NCI-H69 (cell line): ENCODE measurements at regions not wholly inside any gene's neighbourhood (a gene's known extent, or its start where the extent isn't known, plus 50 kb on each side); places are given as distances from the start of the nearest gene placed in this dataset.
"Not testable (repeated sequence)": the region's sequence is repeated elsewhere in the genome, so short reads cannot be mapped to it uniquely, and the experiment has no call there.

Source experiments
- DNase-seq: peaks from one replicate; lab custom pipeline; 2025; lab: John Stamatoyannopoulos, UW

DNA sequence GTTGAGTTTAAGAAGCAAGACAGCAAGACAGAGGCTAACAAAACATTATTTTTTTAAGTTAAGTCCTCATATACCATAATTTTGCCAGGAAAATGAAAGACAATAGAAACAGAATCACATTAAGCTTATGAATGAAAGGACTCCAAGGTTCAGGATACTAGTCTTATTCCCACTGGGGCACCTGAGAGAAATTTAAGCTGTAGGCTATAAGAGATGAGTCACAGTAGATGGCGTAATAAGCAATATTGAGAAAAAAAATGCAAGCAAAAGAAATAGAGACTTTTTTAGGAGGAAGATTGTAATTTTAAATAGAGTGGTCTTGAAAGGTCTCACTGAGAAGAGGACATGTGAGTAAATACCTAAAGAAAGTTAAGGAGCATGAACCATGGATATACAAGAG lies 57.1 kb upstream of the KIF2B start:
- no peak for DNase-seq

DNA sequence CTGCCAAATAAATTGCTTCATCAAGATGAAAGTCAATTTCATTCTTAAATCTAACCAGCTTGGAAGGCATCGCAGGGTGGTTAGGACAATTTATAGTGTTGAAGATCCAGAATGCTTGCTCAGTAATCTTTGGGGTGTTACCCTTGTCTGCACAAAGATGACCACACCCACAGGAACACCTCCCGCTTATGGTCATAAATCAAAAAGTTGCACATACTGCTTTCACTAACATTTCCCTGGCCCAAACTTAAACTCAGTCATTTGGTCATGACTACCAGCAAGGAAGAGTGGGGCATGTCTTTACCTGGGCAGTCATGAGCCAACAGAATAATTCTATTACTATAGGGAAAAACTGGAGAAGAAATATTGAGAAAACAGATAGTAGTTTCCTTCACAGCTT lies 57.6 kb upstream of the KIF2B start:
- DNase-seq = no peak

DNA sequence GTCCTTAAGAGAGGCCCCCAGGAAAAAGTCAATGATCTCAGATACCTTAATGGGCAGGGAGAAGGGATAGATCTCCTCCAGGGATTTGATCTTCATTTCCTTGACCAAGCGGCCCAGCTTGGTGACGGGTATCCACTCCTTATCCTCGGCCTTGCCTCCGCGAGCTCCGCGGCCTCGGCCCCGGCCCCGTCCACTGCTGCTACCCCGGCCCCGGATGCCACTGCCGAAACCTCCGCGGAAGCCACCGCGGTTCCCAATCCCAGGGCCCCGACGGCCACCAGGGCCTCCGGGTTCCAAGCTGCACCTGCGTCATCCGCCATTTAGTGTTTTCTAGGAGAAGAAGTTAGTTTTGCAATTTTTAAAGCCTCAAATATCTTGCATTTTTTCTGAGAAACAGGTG lies 65.2 kb upstream of the KIF2B start:
- no peak for DNase-seq

- DNase-seq = not testable (repeated sequence)
Observed at GRCh38 chr17:53757116-53757515, 65.6 kb upstream of the KIF2B start.

DNA sequence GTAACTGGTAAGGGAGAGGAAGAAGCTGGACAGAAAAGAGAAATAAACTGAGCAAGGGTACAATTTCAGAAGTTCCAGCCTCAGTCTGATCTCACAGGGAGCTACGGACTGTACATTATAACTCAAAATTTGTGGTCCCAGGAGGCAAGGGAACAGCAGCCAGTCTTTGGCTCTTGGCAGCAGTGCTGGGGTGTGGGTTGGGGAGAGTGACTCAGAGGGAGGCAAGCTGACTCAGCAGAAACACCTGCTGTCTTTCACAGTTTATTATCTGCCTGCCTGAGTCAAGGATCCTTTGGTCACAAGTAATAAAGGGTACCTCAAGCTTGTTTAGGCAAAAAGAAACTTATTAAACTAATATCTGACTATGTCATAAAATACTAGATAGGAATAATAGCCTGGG lies 73.5 kb upstream of the KIF2B start:
- no peak for DNase-seq

DNA sequence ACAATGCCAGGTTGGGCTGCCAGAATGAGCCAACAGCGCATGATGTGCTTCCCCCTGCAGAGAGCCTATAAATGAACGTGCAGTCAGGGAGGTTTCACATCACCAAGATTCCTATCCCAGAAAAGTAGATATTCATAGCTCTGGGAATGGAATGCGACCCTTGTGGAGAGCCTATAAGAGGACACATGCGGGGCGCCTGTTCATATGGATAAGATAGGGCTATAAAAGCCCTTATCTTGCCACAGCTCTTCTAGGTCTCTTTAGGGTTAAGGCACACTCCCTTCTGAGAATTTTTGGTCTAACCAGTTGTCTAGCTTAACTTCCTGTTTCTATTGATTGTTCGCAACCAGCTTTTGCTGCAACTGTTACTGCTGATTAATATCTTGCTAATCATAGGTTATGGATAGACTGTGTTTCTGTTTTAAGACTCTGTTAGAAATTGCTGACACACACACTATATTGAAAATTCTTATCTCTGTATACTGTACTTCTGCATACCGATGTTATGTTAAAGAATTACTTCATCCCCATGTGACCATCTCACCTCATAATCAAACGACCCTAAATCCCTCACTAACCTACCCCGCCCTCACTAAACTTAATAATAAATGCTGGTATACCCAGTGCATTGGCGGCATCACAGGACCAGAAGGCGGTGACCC lies 74.4 kb upstream of the KIF2B start:
- DNase-seq = not testable (repeated sequence)

DNA sequence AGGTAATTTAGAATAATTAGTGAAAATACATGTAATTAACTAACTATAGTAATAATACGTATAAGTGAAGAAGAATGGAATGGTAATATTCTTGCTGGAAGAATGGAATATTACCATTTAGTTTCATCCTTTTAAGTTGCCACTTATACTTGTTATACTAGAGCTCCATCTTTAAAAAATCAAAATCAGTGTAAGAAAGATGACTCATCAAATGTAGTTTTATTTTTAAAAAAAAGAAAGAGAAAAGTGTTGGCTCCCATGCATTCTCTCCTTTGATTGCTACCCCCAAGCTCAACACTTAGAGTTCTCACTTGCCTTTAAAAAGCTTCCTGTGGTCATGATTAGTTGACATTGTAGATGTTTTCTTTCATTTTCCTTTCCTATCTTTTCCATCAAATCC lies 82.4 kb upstream of the KIF2B start:
- DNase-seq = no peak

GRCh38 chr17:53736516-53737240 lies 86.0 kb upstream of the KIF2B start:
- no peak for DNase-seq

GRCh38 chr17:53724726-53725125 lies 98.0 kb upstream of the KIF2B start:
- no peak for DNase-seq

GRCh38 chr17:53722407-53722806 lies 100.3 kb upstream of the KIF2B start:
- DNase-seq = no peak

DNA sequence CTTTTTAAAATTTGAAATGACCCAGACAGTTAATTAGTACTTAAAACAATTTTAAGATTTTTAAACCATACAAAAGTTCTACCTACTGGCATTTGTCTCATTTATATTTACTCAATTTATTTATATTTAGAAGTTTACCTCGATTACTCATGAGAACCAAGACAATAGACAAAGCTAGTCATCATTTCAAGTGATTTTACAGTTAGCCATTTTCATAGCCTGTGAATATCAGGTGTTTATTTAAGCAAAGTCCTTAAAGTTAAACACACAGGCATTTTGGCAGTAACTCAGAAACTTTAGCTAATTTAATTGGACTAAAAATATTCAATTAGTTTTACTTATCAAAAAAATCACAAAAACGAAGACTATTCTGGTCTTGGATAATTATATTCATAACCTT lies 101.6 kb upstream of the KIF2B start:
- DNase-seq = no peak

GRCh38 chr17:53719229-53719628 lies 103.5 kb upstream of the KIF2B start:
- DNase-seq = no peak

DNA sequence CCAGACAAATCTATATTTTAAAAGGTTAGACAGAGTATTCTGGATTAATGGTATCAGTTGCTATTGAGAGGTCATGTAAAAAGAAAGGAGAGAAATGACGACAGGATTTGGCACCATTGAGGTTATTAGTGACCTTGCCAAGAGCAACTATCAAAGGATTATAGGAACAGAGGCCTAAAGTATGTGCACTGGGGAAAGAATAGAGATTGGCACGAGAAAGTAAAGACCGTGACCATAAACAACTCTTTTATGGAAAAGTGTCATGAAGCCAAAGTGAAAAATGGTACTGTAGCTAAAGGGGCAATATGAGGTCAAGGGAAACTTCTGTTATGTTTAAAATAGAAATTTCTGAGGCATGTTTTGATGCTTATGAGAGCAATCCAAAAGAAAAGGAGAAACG lies 115.2 kb upstream of the KIF2B start:
- DNase-seq = no peak

- no peak for DNase-seq
Observed at GRCh38 chr17:53696286-53696685, 126.4 kb upstream of the KIF2B start.

GRCh38 chr17:53687324-53687723 lies 135.4 kb upstream of the KIF2B start:
- no peak for DNase-seq

DNA sequence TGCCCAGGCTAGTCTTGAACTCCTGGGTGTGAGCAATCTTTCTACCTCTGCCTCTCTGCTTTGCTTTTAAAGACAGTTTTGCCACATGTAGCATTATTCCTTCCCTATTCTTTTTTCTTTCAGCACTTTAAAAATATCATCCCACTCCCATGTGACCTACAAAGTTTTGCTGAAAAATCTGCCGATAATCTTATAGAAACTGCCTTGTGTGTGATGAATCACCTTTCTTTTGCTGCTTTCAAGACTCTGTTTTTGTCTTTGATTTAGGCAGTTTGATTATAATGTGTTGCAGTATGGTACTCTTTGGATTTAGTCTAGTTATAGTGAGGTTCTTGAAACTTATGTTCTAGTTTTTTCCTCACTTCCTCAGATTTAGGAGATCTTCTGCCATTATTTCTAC lies 142.0 kb upstream of the KIF2B start:
- no peak for DNase-seq

- DNase-seq = no peak
Observed at GRCh38 chr17:53668854-53669253, 153.9 kb upstream of the KIF2B start.

GRCh38 chr17:53662608-53663007 lies 160.1 kb upstream of the KIF2B start:
- DNase-seq = no peak

- DNase-seq = no peak
Observed at GRCh38 chr17:53659181-53659580, 163.5 kb upstream of the KIF2B start.

GRCh38 chr17:53655591-53655990 lies 167.1 kb upstream of the KIF2B start:
- no peak for DNase-seq

GRCh38 chr17:53649201-53649600 lies 173.5 kb upstream of the KIF2B start:
- DNase-seq = no peak

DNA sequence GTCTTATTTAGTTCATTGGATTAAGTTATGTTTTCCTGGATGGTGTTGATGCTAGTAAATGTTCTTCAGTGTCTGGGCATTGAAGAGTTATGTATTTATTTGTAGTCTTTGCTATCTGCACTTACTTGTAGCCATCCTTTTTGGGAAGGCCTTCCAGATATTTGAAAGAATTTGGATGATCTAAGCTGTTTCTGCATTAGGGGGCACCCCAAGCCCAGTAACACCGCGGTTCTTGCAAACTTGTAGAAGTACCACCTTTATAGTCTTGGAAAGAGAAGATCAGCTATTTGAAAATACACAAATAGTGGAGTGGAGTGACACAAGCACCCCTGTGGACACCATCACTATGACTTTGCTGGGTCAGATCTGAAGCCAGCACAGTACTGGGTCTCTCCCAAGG lies 175.9 kb upstream of the KIF2B start:
- no peak for DNase-seq

DNA sequence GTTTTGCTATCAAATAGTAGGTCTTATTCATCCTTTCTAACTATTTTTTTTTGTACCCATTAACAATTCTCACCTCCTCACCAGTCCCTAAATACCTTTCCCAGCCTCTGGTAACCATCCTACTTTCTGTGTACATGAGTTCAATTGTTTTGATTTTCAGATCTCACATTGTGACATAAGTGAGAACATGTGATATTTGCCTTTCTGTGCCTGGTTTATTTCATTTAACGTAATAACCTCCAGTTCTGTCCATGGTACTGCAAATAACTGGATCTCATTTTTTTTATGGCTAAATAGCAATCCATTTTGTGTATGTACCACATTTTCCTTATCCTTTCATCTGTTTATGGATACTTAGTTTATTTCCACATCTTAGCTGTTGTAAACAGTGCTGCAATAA lies 181.9 kb upstream of the KIF2B start:
- DNase-seq = no peak

DNA sequence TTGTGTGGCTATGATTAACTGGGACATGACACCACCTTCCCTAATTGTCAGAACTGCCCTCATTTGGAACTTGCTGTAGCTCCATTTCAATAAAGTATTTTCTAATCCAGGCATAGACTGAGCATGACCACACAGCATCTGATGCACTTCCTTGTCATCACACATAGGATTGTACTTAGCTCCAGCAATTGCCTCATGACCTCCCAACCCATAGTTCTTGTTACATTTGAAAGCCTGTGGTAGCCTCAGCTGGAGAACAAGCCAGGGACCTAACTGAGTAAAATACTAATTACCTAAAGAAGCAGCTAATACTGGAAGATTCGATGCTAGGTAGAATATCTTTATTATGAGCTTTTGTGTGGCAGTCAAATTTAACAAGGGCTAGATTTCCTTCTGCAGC lies 187.3 kb upstream of the KIF2B start:
- no peak for DNase-seq
